AG04449 (cell line): ENCODE measurements at regions not wholly inside any gene's neighbourhood (a gene's known extent, or its start where the extent isn't known, plus 50 kb on each side); places are given as distances from the start of the nearest gene placed in this dataset.

Source experiments
- CTCF ChIA-PET: fragments of 350-600 bp; formaldehyde crosslinking; extraction: SDS; loops from one replicate; lab custom pipeline; 2021; ENCODE audit warnings: antibody characterized with exemption; lab: Yijun Ruan, JAX
- POLR2A ChIA-PET: fragments of 400-600, 350-600 bp; formaldehyde crosslinking; extraction: SDS; loops from one replicate; lab custom pipeline; 2020; ENCODE audit warnings: antibody characterized with exemption, inconsistent platforms; lab: Yijun Ruan, JAX
- DNase-seq: peaks from one replicate; pipeline ENCODE4 v3.0.0-alpha.2; 2010; ENCODE audit warnings: low read depth, low spot score
- H3K4me3 ChIP-seq: 2 replicates; pipeline ENCODE4 v1.5.1; 2011; ENCODE audit warnings: low read depth, mild to moderate bottlenecking, control low read depth, low read length
- CTCF ChIP-seq: IDR thresholded peaks from one replicate; pipeline ENCODE4 v1.5.1; 2011; ENCODE audit warnings: mild to moderate bottlenecking, moderate library complexity, low read length, control low read depth, inconsistent platforms; ENCODE audit not compliant: insufficient read depth; ENCODE audit errors: missing control alignments

GRCh38 chr9:18149471-18150011 lies 324.4 kb upstream of the ADAMTSL1 start:
- ChIA-PET POLR2A (no interaction called here), CTCF (no interaction called here)
- no peak overlapping the region for H3K4me3 ChIP-seq
- no peak for DNase-seq
- TF ChIP-seq CTCF: no peak

- no peak overlapping the region for H3K4me3 ChIP-seq
- POLR2A ChIA-PET: no interaction called here
- DNase-seq: no peak
- CTCF ChIA-PET: no interaction called here
- no peak for TF ChIP-seq CTCF
Measured at GRCh38 chr9:18154661-18155060, 319.3 kb upstream of the ADAMTSL1 start.

GRCh38 chr9:18159254-18159653 lies 314.7 kb upstream of the ADAMTSL1 start:
- H3K4me3 ChIP-seq: no peak overlapping the region
- POLR2A ChIA-PET: no interaction called here
- TF ChIP-seq CTCF: no peak
- CTCF ChIA-PET: no interaction called here
- DNase-seq: no peak

GRCh38 chr9:18163146-18163545 lies 310.8 kb upstream of the ADAMTSL1 start:
- H3K4me3 ChIP-seq: no peak overlapping the region
- CTCF ChIA-PET: no interaction called here

GRCh38 chr9:18167733-18168132 lies 306.2 kb upstream of the ADAMTSL1 start:
- CTCF ChIA-PET: no interaction called here
- no peak for TF ChIP-seq CTCF
- no peak overlapping the region for H3K4me3 ChIP-seq
- no peak for DNase-seq
- POLR2A ChIA-PET: no interaction called here

More at GRCh38 chr9:18163146-18163545, 310.8 kb upstream of the ADAMTSL1 start:
- TF ChIP-seq CTCF: no peak
- POLR2A ChIA-PET: no interaction called here
- no peak for DNase-seq

GRCh38 chr9:18173923-18174322 lies 300.0 kb upstream of the ADAMTSL1 start:
- ChIA-PET CTCF (no interaction called here), POLR2A (no interaction called here)
- TF ChIP-seq CTCF: no peak
- H3K4me3 ChIP-seq: no peak overlapping the region
- DNase-seq: no peak
